Retinal pigment epithelial cell (primary cell): ENCODE measurements at regions not wholly inside any gene's neighbourhood (a gene's known extent, or its start where the extent isn't known, plus 50 kb on each side); places are given as distances from the start of the nearest gene placed in this dataset.

Experiments
- DNase-seq: peaks from one replicate; pipeline ENCODE4 v3.0.0-alpha.2; 2010; ENCODE audit warnings: low read depth
- H3K4me3 ChIP-seq: 2 replicates; pipeline ENCODE4 v1.5.1; 2011; ENCODE audit warnings: mild to moderate bottlenecking, low read length, control low read depth, moderate library complexity
- CTCF ChIP-seq: conservative IDR thresholded peaks from 2 replicates; pipeline ENCODE4 v1.5.1; 2011; ENCODE audit warnings: low read depth, low read length, control low read depth, inconsistent platforms

- no peak for TF ChIP-seq CTCF
- no peak for DNase-seq
- no peak overlapping the region for H3K4me3 ChIP-seq
These were observed 73.3 kb upstream of the C1orf87 start for GRCh38 chr1:60146884-60147283.

- no peak for TF ChIP-seq CTCF
- DNase-seq = no peak
- H3K4me3 ChIP-seq = no peak overlapping the region
These were observed 72.2 kb upstream of the C1orf87 start for GRCh38 chr1:60145771-60146170.

GRCh38 chr1:60141743-60142142 lies 68.2 kb upstream of the C1orf87 start:
- no peak overlapping the region for H3K4me3 ChIP-seq
- no peak for TF ChIP-seq CTCF
- DNase-seq = no peak

GRCh38 chr1:60141276-60141675 lies 67.7 kb upstream of the C1orf87 start:
- DNase-seq = no peak
- TF ChIP-seq CTCF = no peak
- no peak overlapping the region for H3K4me3 ChIP-seq

- no peak overlapping the region for H3K4me3 ChIP-seq
- no peak for TF ChIP-seq CTCF
- no peak for DNase-seq
These were observed 63.8 kb upstream of the C1orf87 start for GRCh38 chr1:60137406-60137805.

- no peak for TF ChIP-seq CTCF
- DNase-seq = no peak
These were observed 62.8 kb upstream of the C1orf87 start for GRCh38 chr1:60136395-60136794.

GRCh38 chr1:60134716-60135115 lies 61.1 kb upstream of the C1orf87 start:
- no peak overlapping the region for H3K4me3 ChIP-seq
- no peak for DNase-seq
- TF ChIP-seq CTCF = no peak

More at GRCh38 chr1:60136395-60136794, 62.8 kb upstream of the C1orf87 start:
- H3K4me3 ChIP-seq = no peak overlapping the region
